Kidney glomerular epithelial cell (primary cell): ENCODE measurements at regions not wholly inside any gene's neighbourhood (a gene's known extent, or its start where the extent isn't known, plus 50 kb on each side); places are given as distances from the start of the nearest gene placed in this dataset.
A peak's percentile ranks its signal among the peaks of the same experiment; 100 is the strongest.

Source experiments
- DNase-seq: peaks from one replicate; lab custom pipeline; 2025; lab: John Stamatoyannopoulos, UW

- no peak for DNase-seq
These were observed 1185.7 kb upstream of the SLC10A2 start for GRCh38 chr13:104251931-104252330.

GRCh38 chr13:104246955-104247354, 1180.7 kb upstream of the SLC10A2 start:
- DNase-seq, result no peak

- no peak for DNase-seq
These were observed 1140.3 kb upstream of the SLC10A2 start for GRCh38 chr13:104206450-104207044.

GRCh38 chr13:104204177-104204576, 1138.0 kb upstream of the SLC10A2 start:
- DNase-seq, result no peak

- no peak for DNase-seq
These were observed 1132.6 kb upstream of the SLC10A2 start for GRCh38 chr13:104198801-104199200.

- no peak for DNase-seq
These were observed 1130.4 kb upstream of the SLC10A2 start for GRCh38 chr13:104196611-104197010.

GRCh38 chr13:104181526-104182231, 1115.5 kb upstream of the SLC10A2 start:
- DNase-seq, result no peak

GRCh38 chr13:104170980-104171555, 1104.9 kb upstream of the SLC10A2 start:
- no peak for DNase-seq

- no peak for DNase-seq
These were observed 1097.8 kb upstream of the SLC10A2 start for GRCh38 chr13:104163866-104164630.

GRCh38 chr13:104160536-104160935, 1094.3 kb upstream of the SLC10A2 start:
- DNase-seq, result no peak

GRCh38 chr13:104143760-104144416, 1077.7 kb upstream of the SLC10A2 start:
- no peak for DNase-seq

- no peak for DNase-seq
These were observed 1074.3 kb upstream of the SLC10A2 start for GRCh38 chr13:104140552-104140951.

GRCh38 chr13:104137416-104137815, 1071.2 kb upstream of the SLC10A2 start:
- no peak for DNase-seq

GRCh38 chr13:104132849-104133248, 1066.6 kb upstream of the SLC10A2 start:
- no peak for DNase-seq

- no peak for DNase-seq
These were observed 1047.9 kb upstream of the SLC10A2 start for GRCh38 chr13:104114101-104114500.

- no peak for DNase-seq
These were observed 1044.8 kb upstream of the SLC10A2 start for GRCh38 chr13:104111031-104111430.

GRCh38 chr13:104106705-104107393, 1040.6 kb upstream of the SLC10A2 start:
- peak; percentile 90 for DNase-seq

- peak; percentile 68 for DNase-seq
These were observed 1039.5 kb upstream of the SLC10A2 start for GRCh38 chr13:104105418-104106355.

- no peak for DNase-seq
These were observed 1033.5 kb upstream of the SLC10A2 start for GRCh38 chr13:104099750-104100149.

GRCh38 chr13:104098421-104098820, 1032.2 kb upstream of the SLC10A2 start:
- peak; percentile 9 for DNase-seq
